Epithelial cell of proximal tubule (primary cell): ENCODE measurements at regions not wholly inside any gene's neighbourhood (a gene's known extent, or its start where the extent isn't known, plus 50 kb on each side); places are given as distances from the start of the nearest gene placed in this dataset.
"Not testable (repeated sequence)": the region's sequence is repeated elsewhere in the genome, so short reads cannot be mapped to it uniquely, and the experiment has no call there.

Experiments used
- DNase-seq: peaks from one replicate; pipeline ENCODE4 v3.0.0-alpha.2; 2011; ENCODE audit warnings: low read depth
- H3K4me3 ChIP-seq: 2 replicates; pipeline ENCODE4 v1.5.1; 2011; ENCODE audit warnings: low read depth, mild to moderate bottlenecking, low read length
- TF ChIP-seq, protein P1 (sequence below): conservative IDR thresholded peaks from 2 replicates; pipeline ENCODE4 v1.5.1; 2012; ENCODE audit warnings: low read depth, mild to moderate bottlenecking, low read length

DNA sequence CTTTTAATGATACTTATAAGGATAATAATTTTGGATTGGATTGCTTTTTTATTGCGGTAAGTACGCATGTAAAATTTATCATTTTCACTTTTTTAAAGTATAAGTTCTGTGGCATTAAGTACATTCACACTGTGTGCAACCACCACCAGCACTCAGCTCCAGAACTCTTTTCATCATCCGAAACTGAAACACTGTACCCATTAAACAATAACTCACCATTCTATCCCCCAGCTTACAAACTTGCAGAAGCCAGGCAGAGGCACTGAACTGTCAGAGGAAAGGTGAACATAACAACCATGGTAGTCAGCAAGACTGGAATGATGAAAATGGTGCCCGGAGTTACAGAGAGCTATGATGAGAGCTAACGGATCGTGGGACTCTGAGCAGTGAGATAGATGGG, 465.9 kb downstream of the ADCYAP1 start:
- no peak overlapping the region for H3K4me3 ChIP-seq
- no peak for DNase-seq
- TF ChIP-seq, protein P1, sequence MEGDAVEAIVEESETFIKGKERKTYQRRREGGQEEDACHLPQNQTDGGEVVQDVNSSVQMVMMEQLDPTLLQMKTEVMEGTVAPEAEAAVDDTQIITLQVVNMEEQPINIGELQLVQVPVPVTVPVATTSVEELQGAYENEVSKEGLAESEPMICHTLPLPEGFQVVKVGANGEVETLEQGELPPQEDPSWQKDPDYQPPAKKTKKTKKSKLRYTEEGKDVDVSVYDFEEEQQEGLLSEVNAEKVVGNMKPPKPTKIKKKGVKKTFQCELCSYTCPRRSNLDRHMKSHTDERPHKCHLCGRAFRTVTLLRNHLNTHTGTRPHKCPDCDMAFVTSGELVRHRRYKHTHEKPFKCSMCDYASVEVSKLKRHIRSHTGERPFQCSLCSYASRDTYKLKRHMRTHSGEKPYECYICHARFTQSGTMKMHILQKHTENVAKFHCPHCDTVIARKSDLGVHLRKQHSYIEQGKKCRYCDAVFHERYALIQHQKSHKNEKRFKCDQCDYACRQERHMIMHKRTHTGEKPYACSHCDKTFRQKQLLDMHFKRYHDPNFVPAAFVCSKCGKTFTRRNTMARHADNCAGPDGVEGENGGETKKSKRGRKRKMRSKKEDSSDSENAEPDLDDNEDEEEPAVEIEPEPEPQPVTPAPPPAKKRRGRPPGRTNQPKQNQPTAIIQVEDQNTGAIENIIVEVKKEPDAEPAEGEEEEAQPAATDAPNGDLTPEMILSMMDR: no peak

DNA sequence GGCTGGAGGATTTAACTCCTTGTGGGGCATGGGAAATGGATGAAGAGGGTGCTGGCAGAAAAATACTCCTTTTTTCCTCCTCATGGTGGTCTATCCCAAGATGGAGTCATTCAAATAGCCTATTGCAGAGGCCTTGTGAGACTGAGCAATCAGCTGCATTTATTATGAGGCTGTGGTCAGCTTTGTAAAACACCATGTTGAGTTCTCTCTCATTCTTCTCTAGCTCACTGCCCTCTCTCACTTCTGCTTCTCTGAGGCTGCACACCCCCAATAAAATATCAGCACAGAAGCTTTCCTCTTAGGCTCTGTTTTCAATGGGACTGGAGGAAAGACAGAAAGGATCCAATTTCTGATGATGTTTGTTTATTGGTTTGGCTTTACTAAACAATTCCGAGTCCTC, 467.1 kb downstream of the ADCYAP1 start:
- no peak for DNase-seq
- TF ChIP-seq, protein P1: no peak
- H3K4me3 ChIP-seq: no peak overlapping the region

- TF ChIP-seq, protein P1: no peak
- no peak overlapping the region for H3K4me3 ChIP-seq
- DNase-seq: no peak
Measured at GRCh38 chr18:1383465-1383864, 478.8 kb downstream of the ADCYAP1 start.

- H3K4me3 ChIP-seq: not testable (repeated sequence)
Measured at GRCh38 chr18:1388468-1388867, 483.8 kb downstream of the ADCYAP1 start.

DNA sequence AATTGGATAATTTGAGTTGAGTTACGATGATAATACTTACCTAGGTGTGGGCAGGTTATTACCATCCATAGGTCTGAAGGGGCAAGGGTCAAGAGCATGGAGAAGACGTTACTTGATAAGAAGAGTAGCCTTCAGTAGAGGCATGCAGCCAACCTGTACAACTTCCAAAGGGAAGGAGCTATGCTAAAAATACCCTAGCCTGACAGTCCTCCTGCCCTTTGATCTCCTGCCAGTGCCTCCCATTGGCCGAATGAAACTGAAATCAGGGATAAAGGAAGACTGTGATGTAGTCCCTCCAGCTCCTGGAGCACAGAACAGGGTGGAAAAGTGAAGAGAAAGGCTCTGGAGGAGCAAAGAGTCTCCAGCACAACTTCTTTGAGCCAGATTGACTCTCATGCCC, 487.4 kb downstream of the ADCYAP1 start:
- DNase-seq: no peak
- TF ChIP-seq, protein P1: no peak
- no peak overlapping the region for H3K4me3 ChIP-seq

More at GRCh38 chr18:1388468-1388867, 483.8 kb downstream of the ADCYAP1 start:
- DNase-seq: not testable (repeated sequence)

DNA sequence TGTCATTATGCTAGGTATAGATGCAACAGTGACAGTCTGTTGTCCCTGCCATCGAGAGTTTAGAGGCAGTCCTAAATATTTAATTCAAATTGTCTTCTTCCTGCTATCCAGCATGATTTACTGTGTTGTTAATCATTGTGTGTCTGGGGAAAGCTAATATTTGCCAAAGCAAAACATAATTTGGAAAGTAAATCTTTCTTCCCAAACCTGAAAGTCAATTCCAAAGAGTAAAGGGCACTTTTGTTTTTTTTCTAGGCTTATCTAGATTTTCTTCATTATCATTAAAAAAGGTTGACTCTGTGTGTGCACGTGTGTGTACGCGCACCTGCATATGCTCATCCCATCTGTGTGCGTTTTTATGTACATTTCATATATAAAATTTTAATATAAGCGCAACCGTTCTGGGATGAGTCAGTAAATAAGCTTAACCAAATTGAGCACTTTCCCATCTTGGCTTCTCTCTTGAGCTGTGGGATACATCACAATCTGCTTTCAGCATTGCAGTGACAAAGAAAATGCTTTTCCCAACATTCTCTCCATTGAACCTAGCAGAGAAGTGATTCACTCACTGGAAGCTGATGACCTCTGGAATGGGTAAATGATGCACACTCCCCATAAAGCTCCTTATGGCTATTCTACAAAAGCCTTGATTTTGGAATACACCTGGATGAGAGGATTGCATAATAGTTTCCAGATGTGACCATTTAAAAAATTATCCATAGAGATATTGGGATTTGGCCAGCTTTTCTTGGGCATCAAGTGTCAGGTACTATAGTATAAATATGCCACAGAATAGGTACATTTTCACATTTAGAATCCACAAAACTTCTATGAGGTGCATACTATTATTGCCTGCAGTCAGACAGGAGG, 488.4 kb downstream of the ADCYAP1 start:
- TF ChIP-seq, protein P1: no peak

DNA sequence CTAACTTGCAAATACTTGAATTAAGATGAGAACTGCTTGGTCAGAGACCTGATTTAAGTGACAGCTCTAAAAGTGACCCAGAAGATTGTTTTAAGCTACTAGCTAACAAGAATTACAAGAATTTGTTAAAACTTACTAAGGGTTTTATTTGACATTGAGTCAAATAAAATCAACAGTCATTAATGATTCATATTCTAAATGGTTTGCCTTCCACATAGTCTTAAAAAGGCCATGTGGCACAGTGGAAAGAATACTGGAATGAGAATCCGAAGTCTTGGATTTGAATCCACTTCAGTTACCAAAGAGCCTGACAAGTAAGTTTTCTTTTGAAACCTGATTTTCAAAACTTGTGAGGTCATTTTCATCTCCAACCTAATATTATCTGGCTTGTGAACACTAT, 489.3 kb downstream of the ADCYAP1 start:
- no peak overlapping the region for H3K4me3 ChIP-seq
- TF ChIP-seq, protein P1: no peak
- no peak for DNase-seq

More for the DNA sequence above, 488.4 kb downstream of the ADCYAP1 start:
- no peak for DNase-seq
- H3K4me3 ChIP-seq: no peak overlapping the region
